EL (cell line): ENCODE measurements at regions not wholly inside any gene's neighbourhood (a gene's known extent, or its start where the extent isn't known, plus 50 kb on each side); places are given as distances from the start of the nearest gene placed in this dataset.
"Not testable (repeated sequence)": the region's sequence is repeated elsewhere in the genome, so short reads cannot be mapped to it uniquely, and the experiment has no call there.

ENCODE experiments used
- DNase-seq: peaks from one replicate; pipeline ENCODE4 v3.0.0-alpha.2; 2016

- no peak for DNase-seq
Measured at GRCh38 chr13:81409284-81409683, 1068.4 kb upstream of the SPRY2 start.

GRCh38 chr13:81408647-81409046, 1067.7 kb upstream of the SPRY2 start:
- no peak for DNase-seq

GRCh38 chr13:81406639-81407292, 1065.8 kb upstream of the SPRY2 start:
- DNase-seq = no peak

GRCh38 chr13:81406022-81406421, 1065.1 kb upstream of the SPRY2 start:
- no peak for DNase-seq

- no peak for DNase-seq
Measured at GRCh38 chr13:81396192-81396591, 1055.3 kb upstream of the SPRY2 start.

GRCh38 chr13:81395368-81395767, 1054.4 kb upstream of the SPRY2 start:
- no peak for DNase-seq

- DNase-seq = no peak
Measured at GRCh38 chr13:81394640-81395039, 1053.7 kb upstream of the SPRY2 start.

GRCh38 chr13:81393721-81394120, 1052.8 kb upstream of the SPRY2 start:
- DNase-seq = no peak

- no peak for DNase-seq
Measured at GRCh38 chr13:81393110-81393509, 1052.2 kb upstream of the SPRY2 start.

- no peak for DNase-seq
Measured at GRCh38 chr13:81388400-81388799, 1047.5 kb upstream of the SPRY2 start.

- no peak for DNase-seq
Measured at GRCh38 chr13:81383444-81383843, 1042.5 kb upstream of the SPRY2 start.

- no peak for DNase-seq
Measured at GRCh38 chr13:81382246-81382645, 1041.3 kb upstream of the SPRY2 start.

GRCh38 chr13:81381560-81381959, 1040.6 kb upstream of the SPRY2 start:
- no peak for DNase-seq

GRCh38 chr13:81379183-81379582, 1038.3 kb upstream of the SPRY2 start:
- no peak for DNase-seq

GRCh38 chr13:81377921-81378320, 1037.0 kb upstream of the SPRY2 start:
- DNase-seq = no peak

GRCh38 chr13:81375709-81376108, 1034.8 kb upstream of the SPRY2 start:
- no peak for DNase-seq

GRCh38 chr13:81362711-81363110, 1021.8 kb upstream of the SPRY2 start:
- DNase-seq = not testable (repeated sequence)

GRCh38 chr13:81350056-81350455, 1009.1 kb upstream of the SPRY2 start:
- DNase-seq = no peak

- DNase-seq = not testable (repeated sequence)
Measured at GRCh38 chr13:81340118-81341069, 999.5 kb upstream of the SPRY2 start.

- not testable (repeated sequence) for DNase-seq
Measured at GRCh38 chr13:81339666-81340065, 998.7 kb upstream of the SPRY2 start.

- no peak for DNase-seq
Measured at GRCh38 chr13:81334481-81334880, 993.6 kb upstream of the SPRY2 start.

GRCh38 chr13:81326913-81327312, 986.0 kb upstream of the SPRY2 start:
- DNase-seq = no peak

- no peak for DNase-seq
Measured at GRCh38 chr13:81320516-81320915, 979.6 kb upstream of the SPRY2 start.

- no peak for DNase-seq
Measured at GRCh38 chr13:81319351-81319750, 978.4 kb upstream of the SPRY2 start.
